Chondrocyte (in vitro differentiated cells): ENCODE measurements at regions not wholly inside any gene's neighbourhood (a gene's known extent, or its start where the extent isn't known, plus 50 kb on each side); places are given as distances from the start of the nearest gene placed in this dataset.

Experiments
- DNase-seq: peaks from one replicate; pipeline ENCODE4 v3.0.0; 2021; ENCODE audit warnings: mixed read lengths, low spot score
- H3K27ac Mint-ChIP-seq: one replicate; pipeline ENCODE4 v1.8.0; 2021; ENCODE audit warnings: mild to moderate bottlenecking, moderate library complexity, mixed read lengths; ENCODE audit not compliant: unreplicated experiment
- H3K27me3 Mint-ChIP-seq: 2 replicates; pipeline ENCODE4 v1.8.0; 2021; ENCODE audit warnings: low read depth, mixed read lengths
- H3K36me3 Mint-ChIP-seq: 2 replicates; pipeline ENCODE4 v1.8.0; 2021; ENCODE audit warnings: low read depth, mixed read lengths
- H3K4me1 Mint-ChIP-seq: 2 replicates; pipeline ENCODE4 v1.8.0; 2021; ENCODE audit warnings: low read depth, mild to moderate bottlenecking, mixed read lengths
- H3K4me3 Mint-ChIP-seq: one replicate; pipeline ENCODE4 v1.8.0; 2021; ENCODE audit warnings: mild to moderate bottlenecking, moderate library complexity, mixed read lengths; ENCODE audit not compliant: unreplicated experiment
- H3K9me3 Mint-ChIP-seq: 2 replicates; pipeline ENCODE4 v1.8.0; 2021; ENCODE audit warnings: low read depth, mixed read lengths
- CTCF ChIP-seq: fragments of 200-600 bp; sonication (generic); IDR thresholded peaks from 2 replicates; pipeline ENCODE4 v1.5.0; 2021; ENCODE audit warnings: antibody characterized with exemption, mild to moderate bottlenecking, moderate library complexity

- TF ChIP-seq CTCF: no peak
- DNase-seq: no peak
- Mint-ChIP-seq H3K9me3 (no peaks in the 10 kb centered on the region), H3K4me1 (no peaks in the 10 kb centered on the region), H3K36me3 (no peaks in the 10 kb centered on the region), H3K4me3 (no peak overlapping the region), H3K27ac (no peak overlapping the region), H3K27me3 (no peaks in the 10 kb centered on the region)
These were observed 253.4 kb downstream of the SP3 start for GRCh38 chr2:173711816-173712215.

GRCh38 chr2:173713904-173714555 is 251.1 kb downstream of the SP3 start:
- Mint-ChIP-seq H3K27me3 (no peaks in the 10 kb centered on the region), H3K36me3 (no peaks in the 10 kb centered on the region), H3K9me3 (no peaks in the 10 kb centered on the region), H3K4me1 (no peaks in the 10 kb centered on the region), H3K27ac (no peak overlapping the region), H3K4me3 (no peak overlapping the region)
- DNase-seq: no peak
- no peak for TF ChIP-seq CTCF

GRCh38 chr2:173715441-173715840 is 249.7 kb downstream of the SP3 start:
- Mint-ChIP-seq H3K36me3 (no peaks in the 10 kb centered on the region), H3K4me1 (no peaks in the 10 kb centered on the region), H3K9me3 (no peaks in the 10 kb centered on the region), H3K27ac (no peak overlapping the region), H3K27me3 (no peaks in the 10 kb centered on the region), H3K4me3 (no peak overlapping the region)
- no peak for DNase-seq
- no peak for TF ChIP-seq CTCF

GRCh38 chr2:173716458-173717052 is 248.6 kb downstream of the SP3 start:
- no peak for TF ChIP-seq CTCF
- no peaks in the 10 kb centered on the region for H3K9me3 Mint-ChIP-seq
- no peaks in the 10 kb centered on the region for H3K36me3 Mint-ChIP-seq
- no peak overlapping the region for H3K27ac Mint-ChIP-seq
- no peak overlapping the region for H3K4me3 Mint-ChIP-seq
- H3K4me1 Mint-ChIP-seq: no peaks in the 10 kb centered on the region
- no peak for DNase-seq
- no peaks in the 10 kb centered on the region for H3K27me3 Mint-ChIP-seq

GRCh38 chr2:173719471-173719870 is 245.7 kb downstream of the SP3 start:
- Mint-ChIP-seq H3K9me3 (no peaks in the 10 kb centered on the region), H3K27me3 (peaks cover 2% of the 10 kb centered on the region), H3K36me3 (no peaks in the 10 kb centered on the region), H3K4me3 (no peak overlapping the region), H3K4me1 (no peaks in the 10 kb centered on the region), H3K27ac (no peak overlapping the region)
- TF ChIP-seq CTCF: no peak
- DNase-seq: no peak
